Ovary (tissue), 7 donors: ENCODE measurements at regions not wholly inside any gene's neighbourhood (a gene's known extent, or its start where the extent isn't known, plus 50 kb on each side); places are given as distances from the start of the nearest gene placed in this dataset.

Experiments
- DNase-seq, 5 donors: peaks; one replicate each; pipeline ENCODE4 v3.0.0-alpha.2; 2019 to 2020
- H3K27ac ChIP-seq, 2 donors: fragments of 200-600 bp; one replicate each; pipeline versions ENCODE4 v1.5.1 to v1.8.0; 2019 to 2022
- H3K27me3 ChIP-seq: fragments of 200-600 bp; one replicate; pipeline ENCODE4 v1.8.0; 2022
- H3K36me3 ChIP-seq: fragments of 200-600 bp; sonication (generic); one replicate; pipeline ENCODE4 v1.5.1; 2019
- H3K4me1 ChIP-seq: one replicate; pipeline ENCODE4 v1.8.1; 2013; ENCODE audit warnings: mild to moderate bottlenecking, moderate library complexity; ENCODE audit not compliant: insufficient read depth
- H3K4me3 ChIP-seq: fragments of 200-600 bp; sonication (generic); one replicate; pipeline ENCODE4 v1.5.1; 2017
- H3K9me3 ChIP-seq, 2 donors: fragments of 200-600 bp in 1 of 2; sonication (generic) in 1 of 2; one replicate each; pipeline versions ENCODE4 v1.5.1 to v1.8.1; 2013 to 2019; ENCODE audit warnings: mild to moderate bottlenecking in 1 of 2, moderate library complexity in 1 of 2
- EP300 ChIP-seq: sonication (generic); formaldehyde crosslinking; IDR thresholded peaks from one replicate; pipeline ENCODE4 v1.6.1; 2017; ENCODE audit warnings: antibody characterized with exemption
- POLR2A ChIP-seq: fragments of 450-650 bp; IDR thresholded peaks from one replicate; pipeline ENCODE4 v1.6.1; 2017; ENCODE audit warnings: antibody characterized with exemption, mild to moderate bottlenecking, moderate library complexity
- WGBS, 3 donors: extraction: QIAGEN DNeasy Blood & Tissue Kit in 1 of 3; methylation state at CpG; one replicate each; pipeline versions ENCODE4 v1.1.5 to v1.1.7; 2013 to 2017; 5-methylcytosine and 5-hydroxymethylcytosine counted together
- intact Hi-C, 4 donors: fragments of 100-400 bp; cut with DNase I; formaldehyde crosslinking; loops; one replicate each; pipeline versions ENCODE4 v1.11.0 to v1.15.1; 2022 to 2023
- TF ChIP-seq, protein P1 (sequence below), 3 donors: fragments of 450-650 bp in 2 of 3; fragments of 200-600 bp in 1 of 3; IDR thresholded peaks; one replicate each; pipeline versions ENCODE4 v1.5.1 to v1.8.0; 2016 to 2022; ENCODE audit warnings: antibody characterized with exemption in 3 of 3, mild to moderate bottlenecking in 1 of 3
- donor health status: DM: no; HTN: no; CAD: no; lungs with moderate emphysema.
- donor health status: DM: no; HTN: no; CAD: no.
- donor health status: Bipolar disorder and iron deficiency.
- donor health status: DM: no; HTN: no; CAD: no.
- donor health status: DM: yes; HTN: yes; CAD: no.

DNA sequence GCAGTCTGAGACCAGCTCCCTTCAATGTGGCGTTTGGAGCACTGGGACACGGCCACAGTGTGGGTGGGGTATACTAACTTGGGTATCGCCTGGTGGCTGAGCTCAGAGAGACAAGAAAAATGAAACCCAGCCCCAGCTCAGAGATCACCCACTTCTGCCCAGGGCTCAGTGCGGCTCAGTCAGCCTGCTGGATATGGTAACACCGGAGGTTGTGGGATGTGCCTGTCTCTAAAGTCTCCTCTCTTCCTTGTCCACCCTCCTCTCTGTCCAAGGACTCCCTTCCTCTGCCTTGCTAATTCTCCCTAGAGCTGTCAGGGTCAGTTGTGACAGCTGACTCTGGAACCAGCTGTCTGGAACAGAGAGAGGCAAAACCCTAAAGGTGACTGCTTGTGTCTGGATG lies 149.1 kb downstream of the PTPN20 start:
- Histone ChIP-seq H3K4me3 (no peak overlapping the region), H3K36me3 (no peaks in the 10 kb centered on the region), H3K4me1 (peaks cover 4% of the 10 kb centered on the region), H3K9me3 (no peaks in the 10 kb centered on the region), H3K27ac (no peak overlapping the region), H3K27me3 (no peaks in the 10 kb centered on the region)
- intact Hi-C loops = no loop called here
- DNase-seq = no peak
- 81 to 96% (median 92%) methylated on average over 5 of the region's 5 CpGs for WGBS, 3 donors
- TF ChIP-seq POLR2A (no peak), EP300 (no peak)
- TF ChIP-seq, protein P1, sequence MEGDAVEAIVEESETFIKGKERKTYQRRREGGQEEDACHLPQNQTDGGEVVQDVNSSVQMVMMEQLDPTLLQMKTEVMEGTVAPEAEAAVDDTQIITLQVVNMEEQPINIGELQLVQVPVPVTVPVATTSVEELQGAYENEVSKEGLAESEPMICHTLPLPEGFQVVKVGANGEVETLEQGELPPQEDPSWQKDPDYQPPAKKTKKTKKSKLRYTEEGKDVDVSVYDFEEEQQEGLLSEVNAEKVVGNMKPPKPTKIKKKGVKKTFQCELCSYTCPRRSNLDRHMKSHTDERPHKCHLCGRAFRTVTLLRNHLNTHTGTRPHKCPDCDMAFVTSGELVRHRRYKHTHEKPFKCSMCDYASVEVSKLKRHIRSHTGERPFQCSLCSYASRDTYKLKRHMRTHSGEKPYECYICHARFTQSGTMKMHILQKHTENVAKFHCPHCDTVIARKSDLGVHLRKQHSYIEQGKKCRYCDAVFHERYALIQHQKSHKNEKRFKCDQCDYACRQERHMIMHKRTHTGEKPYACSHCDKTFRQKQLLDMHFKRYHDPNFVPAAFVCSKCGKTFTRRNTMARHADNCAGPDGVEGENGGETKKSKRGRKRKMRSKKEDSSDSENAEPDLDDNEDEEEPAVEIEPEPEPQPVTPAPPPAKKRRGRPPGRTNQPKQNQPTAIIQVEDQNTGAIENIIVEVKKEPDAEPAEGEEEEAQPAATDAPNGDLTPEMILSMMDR (IDR thresholded peaks at IDR 0.05) = no peak

DNA sequence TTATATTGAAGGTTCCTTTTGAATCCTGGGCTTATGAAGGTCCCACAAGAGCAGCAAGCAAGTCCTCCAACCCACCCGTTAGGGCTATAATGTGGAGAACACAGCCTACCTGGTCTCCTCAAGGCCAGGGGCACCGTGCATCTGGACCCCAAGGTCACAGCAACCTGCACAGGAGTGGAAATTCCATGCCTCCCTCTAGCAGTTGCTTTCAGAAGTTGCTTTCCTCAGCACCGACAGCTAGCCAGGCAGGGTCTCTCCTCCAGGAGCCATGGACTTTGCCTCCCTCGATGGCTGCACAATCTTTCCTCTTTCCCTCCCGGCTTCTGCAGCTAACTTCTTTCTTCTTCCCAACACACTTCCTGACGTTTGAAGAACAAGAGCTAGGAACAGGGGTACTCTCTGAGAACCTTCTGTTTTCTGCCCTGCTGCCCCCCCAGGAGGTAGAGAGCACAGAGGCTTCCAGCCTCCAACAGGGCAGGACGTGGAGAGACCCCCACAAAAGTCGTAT lies 149.8 kb downstream of the PTPN20 start:
- no peak for TF ChIP-seq EP300
- TF ChIP-seq, protein P1 (IDR thresholded peaks at IDR 0.05) = no peak
- TF ChIP-seq POLR2A = no peak
- Histone ChIP-seq H3K36me3 (no peaks in the 10 kb centered on the region), H3K4me1 (peaks cover 4% of the 10 kb centered on the region), H3K9me3 (no peaks in the 10 kb centered on the region), H3K4me3 (no peak overlapping the region), H3K27ac (no peak overlapping the region), H3K27me3 (no peaks in the 10 kb centered on the region)
- intact Hi-C loops = no loop called here
- no peak for DNase-seq
- 72 to 79% (median 79%) methylated on average over 8 of the region's 8 CpGs for WGBS, 3 donors

GRCh38 chr10:47061776-47062175 lies 150.5 kb downstream of the PTPN20 start:
- DNase-seq = no peak
- Histone ChIP-seq H3K27ac (no peak overlapping the region), H3K4me1 (peaks cover 4% of the 10 kb centered on the region), H3K9me3 (no peaks in the 10 kb centered on the region), H3K4me3 (no peak overlapping the region), H3K36me3 (no peaks in the 10 kb centered on the region), H3K27me3 (no peaks in the 10 kb centered on the region)
- 90 to 98% (median 97%) methylated on average over 3 of the region's 3 CpGs for WGBS, 3 donors
- intact Hi-C loops = no loop called here
- TF ChIP-seq, protein P1 (IDR thresholded peaks at IDR 0.05) = no peak
- TF ChIP-seq EP300 = no peak

GRCh38 chr10:47062441-47063200 lies 151.4 kb downstream of the PTPN20 start:
- Histone ChIP-seq H3K27me3 (no peaks in the 10 kb centered on the region), H3K9me3 (no peaks in the 10 kb centered on the region), H3K36me3 (no peaks in the 10 kb centered on the region), H3K4me3 (no peak overlapping the region), H3K27ac (no peak overlapping the region), H3K4me1 (peaks cover 4% of the 10 kb centered on the region)
- no peak for DNase-seq
- WGBS, 3 donors = 33 to 46% (median 35%) methylated on average over 12 of the region's 12 CpGs
- TF ChIP-seq EP300 = no peak
- TF ChIP-seq, protein P1 (IDR thresholded peaks at IDR 0.05) = no peak
- intact Hi-C loops = no loop called here
